ENCODE measurements at regions not wholly inside any gene's neighbourhood (a gene's known extent, or its start where the extent isn't known, plus 50 kb on each side); places are given as distances from the start of the nearest gene placed in this dataset.

DNA sequence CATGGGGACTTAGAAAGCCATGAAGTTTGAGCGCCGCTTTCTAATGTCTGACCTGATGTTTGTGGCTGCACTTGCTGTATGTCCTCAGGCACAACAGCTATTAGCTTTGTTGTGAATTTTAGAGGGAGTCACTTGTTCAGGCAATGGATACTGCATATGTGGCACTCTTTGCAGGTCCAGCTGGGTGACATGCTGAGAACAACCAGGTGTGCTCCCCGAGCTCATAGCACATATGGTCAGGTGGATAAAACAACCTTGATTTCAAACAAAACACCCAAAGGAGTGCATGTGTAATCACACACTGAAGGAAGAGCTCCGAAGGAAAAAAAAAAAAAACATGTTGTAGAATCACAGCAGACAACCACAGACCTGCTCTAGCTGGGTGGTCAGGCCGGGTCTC lies 178.6 kb downstream of the BACH1 start:
- in situ Hi-C loops (cut with MboI; ENCODE audit: low sequenced_read_pairs in 4 of 4) = loop anchor here in 2 of 4 donors (10.0 to 25.0 kb wide), 2 partner anchors 360 to 367 kb away; no protein-coding TSS in a partner anchor
- no peak for DNase-seq
- no peak overlapping the region for H3K27ac ChIP-seq
- no peak for ATAC-seq
- H3K4me3 ChIP-seq = no peak overlapping the region
- no peaks in the 10 kb centered on the region for H3K36me3 ChIP-seq
- TF ChIP-seq POLR2A (IDR thresholded peaks at IDR 0.05) (no peak), CTCF (IDR thresholded peaks at IDR 0.05 in 4 of 5, conservative IDR thresholded peaks at IDR 0.05 in 1 of 5) (no peak)
- no peaks in the 10 kb centered on the region for H3K27me3 ChIP-seq
- intact Hi-C loops (cut with DNase I; ENCODE audit: low total_unique reads) = no loop called here
- no peaks in the 10 kb centered on the region for H3K9me3 ChIP-seq
- no peaks in the 10 kb centered on the region for H3K4me1 ChIP-seq

DNA sequence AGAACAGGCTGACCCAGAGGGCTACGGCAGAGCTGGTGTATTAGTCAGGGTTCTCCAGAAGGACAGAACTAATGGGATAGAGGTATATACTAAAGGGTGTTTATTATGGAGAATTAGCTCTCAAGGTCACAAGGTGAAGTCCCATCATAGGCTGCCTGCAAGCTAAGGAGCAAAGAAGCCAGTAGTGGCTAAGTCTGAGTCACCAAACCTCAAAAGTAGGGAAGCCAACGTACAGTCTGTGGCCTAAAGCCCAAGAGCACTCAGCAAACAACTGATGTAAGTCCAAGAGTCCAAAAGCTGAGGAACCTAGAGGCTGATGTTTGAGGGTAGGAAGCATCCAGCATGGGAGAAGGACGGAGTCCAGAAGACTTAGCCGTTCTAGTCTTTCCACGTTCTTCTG lies 179.2 kb downstream of the BACH1 start:
- intact Hi-C loops (cut with DNase I; ENCODE audit: low total_unique reads) (no loop called here), in situ Hi-C loops (cut with MboI; ENCODE audit: low sequenced_read_pairs in 4 of 4) (loop anchor here in 2 of 4 donors (10.0 to 25.0 kb wide), 2 partner anchors 359 to 367 kb away; no protein-coding TSS in a partner anchor)
- H3K27me3 ChIP-seq = no peaks in the 10 kb centered on the region
- no peaks in the 10 kb centered on the region for H3K36me3 ChIP-seq
- no peaks in the 10 kb centered on the region for H3K9me3 ChIP-seq
- no peak for ATAC-seq
- no peak overlapping the region for H3K4me3 ChIP-seq
- no peaks in the 10 kb centered on the region for H3K4me1 ChIP-seq
- H3K27ac ChIP-seq = no peak overlapping the region
- no peak for TF ChIP-seq CTCF (IDR thresholded peaks at IDR 0.05 in 4 of 5, conservative IDR thresholded peaks at IDR 0.05 in 1 of 5)
- no peak for TF ChIP-seq POLR2A (IDR thresholded peaks at IDR 0.05)
- no peak for DNase-seq

GRCh38 chr21:29481081-29481480 lies 182.4 kb downstream of the BACH1 start:
- intact Hi-C loops (cut with DNase I; ENCODE audit: low total_unique reads) (no loop called here), in situ Hi-C loops (cut with MboI; ENCODE audit: low sequenced_read_pairs in 4 of 4) (loop anchor here in 2 of 4 donors (10.0 to 25.0 kb wide), 2 partner anchors 356 to 364 kb away; no protein-coding TSS in a partner anchor)
- H3K9me3 ChIP-seq = no peaks in the 10 kb centered on the region
- H3K4me1 ChIP-seq = no peaks in the 10 kb centered on the region
- no peak for TF ChIP-seq POLR2A (IDR thresholded peaks at IDR 0.05)
- TF ChIP-seq CTCF (IDR thresholded peaks at IDR 0.05 in 4 of 5, conservative IDR thresholded peaks at IDR 0.05 in 1 of 5) = no peak
- no peak overlapping the region for H3K27ac ChIP-seq
- no peak overlapping the region for H3K4me3 ChIP-seq
- ATAC-seq = no peak
- H3K27me3 ChIP-seq = no peaks in the 10 kb centered on the region
- DNase-seq = no peak
- no peaks in the 10 kb centered on the region for H3K36me3 ChIP-seq

DNA sequence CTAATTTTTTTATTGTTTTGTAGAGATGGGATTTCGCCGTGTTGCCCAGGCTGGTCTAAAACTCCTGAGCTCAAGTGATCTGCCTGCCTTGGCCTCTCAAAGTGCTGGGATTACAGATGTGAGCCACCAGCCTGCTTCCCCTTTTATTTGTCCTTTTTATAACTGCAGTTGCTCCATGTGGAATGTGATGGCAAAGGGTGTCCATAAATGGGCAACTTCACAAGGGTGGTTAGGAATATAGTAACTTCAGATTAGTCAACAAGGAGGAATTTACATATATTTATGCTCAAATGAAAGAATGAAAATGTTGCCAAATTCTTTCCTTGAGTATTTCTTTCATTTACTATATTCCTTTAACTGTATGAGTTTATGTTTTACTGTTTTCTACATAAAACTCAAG lies 182.9 kb downstream of the BACH1 start:
- ATAC-seq (no peak), DNase-seq (no peak)
- no peak overlapping the region for H3K27ac ChIP-seq
- H3K36me3 ChIP-seq = no peaks in the 10 kb centered on the region
- no peaks in the 10 kb centered on the region for H3K4me1 ChIP-seq
- TF ChIP-seq CTCF (IDR thresholded peaks at IDR 0.05 in 4 of 5, conservative IDR thresholded peaks at IDR 0.05 in 1 of 5) = no peak
- TF ChIP-seq POLR2A (IDR thresholded peaks at IDR 0.05) = no peak
- H3K4me3 ChIP-seq = no peak overlapping the region
- no peaks in the 10 kb centered on the region for H3K27me3 ChIP-seq
- intact Hi-C loops (cut with DNase I; ENCODE audit: low total_unique reads) (no loop called here), in situ Hi-C loops (cut with MboI; ENCODE audit: low sequenced_read_pairs in 4 of 4) (loop anchor here in 2 of 4 donors (10.0 to 25.0 kb wide), 2 partner anchors 356 to 363 kb away; no protein-coding TSS in a partner anchor)
- H3K9me3 ChIP-seq = no peaks in the 10 kb centered on the region

GRCh38 chr21:29486306-29486807 lies 187.6 kb downstream of the BACH1 start:
- Histone ChIP-seq H3K4me3 (no peak overlapping the region), H3K4me1 (no peaks in the 10 kb centered on the region), H3K9me3 (no peaks in the 10 kb centered on the region), H3K27me3 (no peaks in the 10 kb centered on the region), H3K36me3 (no peaks in the 10 kb centered on the region), H3K27ac (no peak overlapping the region)
- ATAC-seq (no peak), DNase-seq (no peak)
- intact Hi-C loops (cut with DNase I; ENCODE audit: low total_unique reads) = no loop called here
- in situ Hi-C loops (cut with MboI; ENCODE audit: low sequenced_read_pairs in 4 of 4) = loop anchor here in 2 of 4 donors (10.0 to 25.0 kb wide), 2 partner anchors 351 to 358 kb away; no protein-coding TSS in a partner anchor
- no peak for TF ChIP-seq CTCF (IDR thresholded peaks at IDR 0.05 in 4 of 5, conservative IDR thresholded peaks at IDR 0.05 in 1 of 5)
- no peak for TF ChIP-seq POLR2A (IDR thresholded peaks at IDR 0.05)
